Memory B cell (primary cell): ENCODE measurements at regions not wholly inside any gene's neighbourhood (a gene's known extent, or its start where the extent isn't known, plus 50 kb on each side); places are given as distances from the start of the nearest gene placed in this dataset.

Experiments
- ATAC-seq: fragments of 150-1000 bp; cut with Tn5 transposase; 2 replicates; pipeline ENCODE4 v1.10.0; 2021; ENCODE audit warnings: low read depth, mild to moderate bottlenecking, moderate library complexity
- DNase-seq, 2 donors: peaks; one replicate each; pipeline ENCODE4 v3.0.0; 2022; ENCODE audit warnings: low spot score in 2 of 2
- H3K27ac Mint-ChIP-seq: one replicate; pipeline ENCODE4 v1.8.0; 2022; ENCODE audit warnings: mild to moderate bottlenecking, moderate library complexity, mixed read lengths
- H3K27me3 Mint-ChIP-seq: one replicate; pipeline ENCODE4 v1.8.0; 2022; ENCODE audit warnings: mixed read lengths
- H3K36me3 Mint-ChIP-seq: one replicate; pipeline ENCODE4 v1.8.0; 2022; ENCODE audit warnings: mild to moderate bottlenecking, mixed read lengths
- H3K4me1 Mint-ChIP-seq: one replicate; pipeline ENCODE4 v1.8.0; 2022; ENCODE audit warnings: mixed read lengths
- H3K4me3 Mint-ChIP-seq: one replicate; pipeline ENCODE4 v1.8.0; 2022; ENCODE audit warnings: mild to moderate bottlenecking, moderate library complexity, mixed read lengths
- H3K9me3 Mint-ChIP-seq: one replicate; pipeline ENCODE4 v1.8.0; 2022; ENCODE audit warnings: mixed read lengths

GRCh38 chr13:97569841-97570240 is 135.9 kb downstream of the RAP2A start:
- H3K36me3 Mint-ChIP-seq = no peaks in the 10 kb centered on the region
- H3K4me3 Mint-ChIP-seq = no peak overlapping the region
- no peaks in the 10 kb centered on the region for H3K9me3 Mint-ChIP-seq
- ATAC-seq (no peak), DNase-seq (no peak)
- H3K27ac Mint-ChIP-seq = no peak overlapping the region
- H3K4me1 Mint-ChIP-seq = no peaks in the 10 kb centered on the region
- peaks cover 6% of the 10 kb centered on the region for H3K27me3 Mint-ChIP-seq

- DNase-seq (no peak), ATAC-seq (no peak)
- Mint-ChIP-seq H3K9me3 (no peaks in the 10 kb centered on the region), H3K36me3 (no peaks in the 10 kb centered on the region), H3K4me3 (no peak overlapping the region), H3K4me1 (no peaks in the 10 kb centered on the region), H3K27me3 (peaks cover 5% of the 10 kb centered on the region), H3K27ac (no peak overlapping the region)
Observed at GRCh38 chr13:97570442-97570841, 136.5 kb downstream of the RAP2A start.

GRCh38 chr13:97573011-97573410 is 139.0 kb downstream of the RAP2A start:
- no peak overlapping the region for H3K4me3 Mint-ChIP-seq
- no peak overlapping the region for H3K27ac Mint-ChIP-seq
- DNase-seq (no peak), ATAC-seq (no peak)
- H3K9me3 Mint-ChIP-seq = no peaks in the 10 kb centered on the region
- H3K36me3 Mint-ChIP-seq = no peaks in the 10 kb centered on the region
- H3K27me3 Mint-ChIP-seq = peaks cover 2% of the 10 kb centered on the region
- H3K4me1 Mint-ChIP-seq = no peaks in the 10 kb centered on the region

GRCh38 chr13:97574926-97575325 is 141.0 kb downstream of the RAP2A start:
- H3K27me3 Mint-ChIP-seq = peaks cover 3% of the 10 kb centered on the region

GRCh38 chr13:97577026-97577425 is 143.1 kb downstream of the RAP2A start:
- no peak for DNase-seq
- H3K27ac Mint-ChIP-seq = no peak overlapping the region
- H3K4me1 Mint-ChIP-seq = no peaks in the 10 kb centered on the region
- no peaks in the 10 kb centered on the region for H3K9me3 Mint-ChIP-seq
- H3K4me3 Mint-ChIP-seq = no peak overlapping the region
- H3K27me3 Mint-ChIP-seq = peaks cover 5% of the 10 kb centered on the region
- no peak for ATAC-seq
- no peaks in the 10 kb centered on the region for H3K36me3 Mint-ChIP-seq

More at GRCh38 chr13:97574926-97575325, 141.0 kb downstream of the RAP2A start:
- ATAC-seq (no peak), DNase-seq (no peak)
- Mint-ChIP-seq H3K4me1 (no peaks in the 10 kb centered on the region), H3K27ac (no peak overlapping the region), H3K9me3 (no peaks in the 10 kb centered on the region), H3K36me3 (no peaks in the 10 kb centered on the region), H3K4me3 (no peak overlapping the region)

GRCh38 chr13:97582170-97582569 is 148.2 kb downstream of the RAP2A start:
- peaks cover 2% of the 10 kb centered on the region for H3K9me3 Mint-ChIP-seq
- no peak overlapping the region for H3K27ac Mint-ChIP-seq
- no peaks in the 10 kb centered on the region for H3K4me1 Mint-ChIP-seq
- H3K27me3 Mint-ChIP-seq = peaks cover 11% of the 10 kb centered on the region
- no peaks in the 10 kb centered on the region for H3K36me3 Mint-ChIP-seq
- no peak overlapping the region for H3K4me3 Mint-ChIP-seq
- DNase-seq = no peak
- ATAC-seq = no peak

- H3K4me1 Mint-ChIP-seq = no peaks in the 10 kb centered on the region
- DNase-seq = no peak
- no peak overlapping the region for H3K4me3 Mint-ChIP-seq
- no peak for ATAC-seq
- peaks cover 2% of the 10 kb centered on the region for H3K9me3 Mint-ChIP-seq
- H3K27ac Mint-ChIP-seq = no peak overlapping the region
- no peaks in the 10 kb centered on the region for H3K36me3 Mint-ChIP-seq
- H3K27me3 Mint-ChIP-seq = peaks cover 8% of the 10 kb centered on the region
Observed at GRCh38 chr13:97583907-97584497, 150.0 kb downstream of the RAP2A start.

- Mint-ChIP-seq H3K9me3 (peaks cover 5% of the 10 kb centered on the region), H3K4me3 (no peak overlapping the region), H3K4me1 (no peaks in the 10 kb centered on the region), H3K27ac (no peak overlapping the region), H3K36me3 (no peaks in the 10 kb centered on the region), H3K27me3 (peaks cover 11% of the 10 kb centered on the region)
- no peak for DNase-seq
- ATAC-seq = no peak
Observed at GRCh38 chr13:97586941-97587340, 153.0 kb downstream of the RAP2A start.

- no peak for ATAC-seq
- DNase-seq = no peak
- Mint-ChIP-seq H3K27me3 (peaks cover 17% of the 10 kb centered on the region), H3K4me3 (no peak overlapping the region), H3K36me3 (peaks cover 1% of the 10 kb centered on the region), H3K27ac (no peak overlapping the region), H3K4me1 (no peaks in the 10 kb centered on the region), H3K9me3 (peaks cover 6% of the 10 kb centered on the region)
Observed at GRCh38 chr13:97588993-97589392, 155.0 kb downstream of the RAP2A start.

GRCh38 chr13:97600458-97601075 is 166.6 kb downstream of the RAP2A start:
- DNase-seq (no peak), ATAC-seq (no peak)
- Mint-ChIP-seq H3K9me3 (peaks cover 1% of the 10 kb centered on the region), H3K4me3 (no peak overlapping the region), H3K27me3 (no peaks in the 10 kb centered on the region), H3K4me1 (no peaks in the 10 kb centered on the region), H3K27ac (no peak overlapping the region), H3K36me3 (no peaks in the 10 kb centered on the region)

- H3K27me3 Mint-ChIP-seq = peaks cover 8% of the 10 kb centered on the region
- ATAC-seq (no peak), DNase-seq (no peak)
- H3K27ac Mint-ChIP-seq = no peak overlapping the region
- no peak overlapping the region for H3K4me3 Mint-ChIP-seq
- no peaks in the 10 kb centered on the region for H3K4me1 Mint-ChIP-seq
- no peaks in the 10 kb centered on the region for H3K36me3 Mint-ChIP-seq
- no peaks in the 10 kb centered on the region for H3K9me3 Mint-ChIP-seq
Observed at GRCh38 chr13:97615266-97615665, 181.3 kb downstream of the RAP2A start.

GRCh38 chr13:97616385-97616784 is 182.4 kb downstream of the RAP2A start:
- H3K4me3 Mint-ChIP-seq = no peak overlapping the region
- no peaks in the 10 kb centered on the region for H3K36me3 Mint-ChIP-seq
- ATAC-seq = no peak
- DNase-seq = no peak
- H3K9me3 Mint-ChIP-seq = no peaks in the 10 kb centered on the region
- no peak overlapping the region for H3K27ac Mint-ChIP-seq
- no peaks in the 10 kb centered on the region for H3K4me1 Mint-ChIP-seq
- peaks cover 8% of the 10 kb centered on the region for H3K27me3 Mint-ChIP-seq

GRCh38 chr13:97621025-97621424 is 187.1 kb downstream of the RAP2A start:
- ATAC-seq (no peak), DNase-seq (no peak)
- Mint-ChIP-seq H3K27ac (no peak overlapping the region), H3K4me1 (no peaks in the 10 kb centered on the region), H3K27me3 (peaks cover 8% of the 10 kb centered on the region), H3K36me3 (no peaks in the 10 kb centered on the region), H3K9me3 (no peaks in the 10 kb centered on the region), H3K4me3 (no peak overlapping the region)

- Mint-ChIP-seq H3K36me3 (no peaks in the 10 kb centered on the region), H3K27me3 (peaks cover 12% of the 10 kb centered on the region), H3K4me1 (no peaks in the 10 kb centered on the region), H3K27ac (no peak overlapping the region), H3K9me3 (no peaks in the 10 kb centered on the region), H3K4me3 (no peak overlapping the region)
- DNase-seq (no peak), ATAC-seq (no peak)
Observed at GRCh38 chr13:97621631-97622030, 187.7 kb downstream of the RAP2A start.

- Mint-ChIP-seq H3K9me3 (peaks cover 6% of the 10 kb centered on the region), H3K36me3 (peaks cover 2% of the 10 kb centered on the region), H3K27me3 (peaks cover 10% of the 10 kb centered on the region), H3K4me1 (no peaks in the 10 kb centered on the region), H3K27ac (no peak overlapping the region), H3K4me3 (no peak overlapping the region)
- ATAC-seq = no peak
- DNase-seq = no peak
Observed at GRCh38 chr13:97627566-97627965, 193.6 kb downstream of the RAP2A start.
